ENCODE measurements at regions not wholly inside any gene's neighbourhood (a gene's known extent, or its start where the extent isn't known, plus 50 kb on each side); places are given as distances from the start of the nearest gene placed in this dataset.

DNA sequence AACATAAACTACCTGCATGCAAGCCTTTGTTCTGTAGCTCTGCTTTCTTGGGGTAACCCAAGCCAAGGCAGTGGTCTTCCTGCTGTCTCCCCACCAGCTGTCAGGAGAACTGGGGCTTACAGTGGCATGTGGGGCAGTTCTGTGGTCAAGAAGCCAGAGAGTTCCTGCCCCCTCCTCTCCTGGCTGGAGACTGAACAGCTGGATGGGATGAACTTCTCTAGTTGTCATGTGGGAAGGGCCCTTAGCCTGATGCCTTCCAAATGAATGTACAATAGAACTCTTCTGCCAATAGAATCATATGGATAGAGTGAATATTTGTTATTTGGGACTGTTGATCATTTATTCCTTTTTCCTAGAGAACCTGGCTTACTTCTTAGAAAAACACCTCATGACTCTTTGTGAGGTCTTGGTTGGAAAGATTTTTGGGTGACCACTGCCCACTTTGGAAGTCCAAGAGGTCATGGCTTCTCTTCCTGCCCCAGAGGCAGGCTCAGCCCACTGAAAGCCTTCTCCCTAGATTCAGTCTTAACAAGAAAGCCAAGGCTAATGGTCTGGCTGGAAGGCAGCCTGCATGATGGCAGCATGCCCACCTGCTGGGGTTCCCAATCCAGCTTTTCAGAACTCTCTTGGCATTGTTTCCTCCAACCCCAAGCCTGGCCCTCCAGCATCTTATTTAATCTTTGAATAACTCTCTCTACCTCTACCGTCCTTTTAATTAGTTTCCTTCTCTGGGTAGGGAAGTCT lies 462.9 kb upstream of the PROK2 start:
- FAIRE-seq = no peak

DNA sequence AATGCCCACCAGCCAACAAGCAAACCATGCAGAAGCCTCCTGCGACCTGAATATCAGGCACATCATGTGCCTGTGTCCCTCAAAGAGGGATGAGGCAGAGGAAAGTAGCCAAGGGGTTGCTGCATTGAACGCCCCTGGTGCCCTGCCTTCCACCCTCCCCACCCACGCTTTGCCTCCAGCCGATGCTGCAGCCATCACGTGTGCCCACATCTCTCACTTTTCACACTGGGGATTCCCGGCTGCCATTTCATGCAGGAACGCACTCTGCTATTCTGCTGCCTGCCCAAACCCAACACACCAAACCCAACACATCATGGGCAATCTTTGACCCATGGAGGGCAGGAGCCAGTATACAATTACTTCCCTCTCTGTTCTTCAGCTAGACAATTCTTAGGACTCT lies 462.2 kb upstream of the PROK2 start:
- no peak for FAIRE-seq

GRCh38 chr3:72246685-72247084 lies 461.7 kb upstream of the PROK2 start:
- no peak for FAIRE-seq

- no peak for FAIRE-seq
Measured at GRCh38 chr3:72245183-72245811, 460.3 kb upstream of the PROK2 start.

DNA sequence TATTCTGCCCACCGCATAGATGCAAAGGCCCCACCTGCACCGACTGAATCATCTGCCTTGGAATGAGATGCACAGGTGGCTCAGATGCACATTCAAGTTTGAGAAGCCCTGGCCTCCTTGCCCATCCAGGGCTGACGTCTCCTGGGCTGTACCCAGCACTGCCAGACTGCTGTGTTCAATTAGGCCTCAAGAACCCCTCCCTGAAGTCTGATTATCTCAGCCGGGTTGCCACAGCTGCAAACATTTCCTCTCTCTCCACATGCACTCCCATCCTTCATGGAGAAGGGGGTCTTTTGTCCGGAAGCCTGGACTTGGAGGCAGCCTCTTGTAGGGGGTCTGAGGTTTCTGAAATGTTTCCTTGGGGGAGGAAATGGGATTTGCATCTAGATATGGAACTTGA lies 459.4 kb upstream of the PROK2 start:
- no peak for FAIRE-seq

GRCh38 chr3:72242326-72242725 lies 457.4 kb upstream of the PROK2 start:
- no peak for FAIRE-seq

GRCh38 chr3:72241525-72241924 lies 456.6 kb upstream of the PROK2 start:
- FAIRE-seq = no peak

GRCh38 chr3:72240531-72240930 lies 455.6 kb upstream of the PROK2 start:
- no peak for FAIRE-seq

DNA sequence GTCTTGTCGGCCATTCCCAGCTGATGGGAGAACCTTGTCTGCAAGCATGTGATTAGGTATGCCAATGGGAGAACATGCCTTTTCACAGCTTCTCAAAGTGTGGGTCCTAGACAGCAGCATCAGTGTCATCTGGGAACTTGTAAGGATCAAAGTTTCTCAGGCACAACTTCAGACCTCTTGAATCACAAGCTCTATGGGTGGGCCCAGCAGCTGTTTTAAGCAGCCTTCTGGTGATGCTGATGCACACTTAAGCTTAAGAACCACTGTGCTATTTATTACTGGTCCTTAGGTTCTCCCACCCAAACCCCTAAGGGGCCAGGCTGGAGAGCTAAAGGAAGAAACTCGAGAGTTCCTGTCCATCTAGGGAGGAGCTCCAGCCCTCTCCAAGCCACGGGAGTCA lies 453.9 kb upstream of the PROK2 start:
- FAIRE-seq = no peak

DNA sequence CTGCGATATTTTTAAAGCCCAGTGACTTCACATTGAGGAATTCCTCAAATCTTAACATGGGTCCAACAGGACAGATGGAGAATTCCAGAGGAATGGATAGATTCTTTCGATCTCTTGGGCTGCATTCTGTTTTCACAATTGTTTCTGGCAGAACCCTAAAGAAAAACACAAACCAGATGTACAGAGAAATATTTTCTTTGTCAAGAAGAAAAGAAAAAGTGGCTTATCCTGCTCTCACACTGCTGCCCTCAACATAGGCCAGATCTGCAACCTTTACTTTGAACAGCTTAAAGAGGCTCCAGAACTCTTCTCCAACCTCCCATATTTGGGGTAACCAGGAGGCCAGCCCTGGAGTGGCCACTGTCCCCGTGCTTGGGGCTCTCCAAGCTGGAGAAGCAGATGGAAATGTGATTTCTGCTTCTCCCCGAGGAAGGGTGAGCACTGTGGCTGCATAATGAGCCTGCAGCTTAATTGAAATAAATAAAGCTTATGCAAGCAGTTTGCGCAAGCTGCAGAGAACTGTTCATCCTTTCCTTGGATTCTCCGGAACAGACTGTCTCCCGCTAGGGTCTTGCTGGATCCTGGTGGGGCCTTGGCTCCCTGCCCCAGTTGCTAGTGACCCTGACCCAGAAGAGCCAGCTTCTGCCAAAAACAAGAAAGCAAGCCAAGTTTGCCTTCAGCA lies 453.2 kb upstream of the PROK2 start:
- FAIRE-seq = no peak

- no peak for FAIRE-seq
Measured at GRCh38 chr3:72237679-72238009, 452.7 kb upstream of the PROK2 start.

DNA sequence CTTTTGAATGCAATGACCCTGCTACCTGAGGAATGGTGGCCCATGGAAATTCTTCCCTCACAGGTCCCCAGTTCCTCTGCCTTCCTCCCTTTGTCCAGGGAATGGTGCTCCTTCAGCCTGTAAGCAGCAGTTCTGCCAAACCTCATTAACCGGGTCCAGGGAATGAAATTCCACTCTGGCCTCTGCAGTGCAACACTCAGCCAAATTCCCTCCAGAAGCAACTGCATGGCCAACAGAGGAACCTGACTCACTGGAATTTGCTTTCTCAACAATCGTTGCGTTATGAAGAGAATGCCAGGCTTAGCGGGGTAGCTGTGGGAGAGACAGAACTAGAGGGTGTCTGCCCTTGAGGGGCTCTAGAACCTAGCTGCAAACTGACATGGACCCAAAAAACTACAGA lies 449.4 kb upstream of the PROK2 start:
- FAIRE-seq = no peak

GRCh38 chr3:72233571-72233970 lies 448.6 kb upstream of the PROK2 start:
- no peak for FAIRE-seq

DNA sequence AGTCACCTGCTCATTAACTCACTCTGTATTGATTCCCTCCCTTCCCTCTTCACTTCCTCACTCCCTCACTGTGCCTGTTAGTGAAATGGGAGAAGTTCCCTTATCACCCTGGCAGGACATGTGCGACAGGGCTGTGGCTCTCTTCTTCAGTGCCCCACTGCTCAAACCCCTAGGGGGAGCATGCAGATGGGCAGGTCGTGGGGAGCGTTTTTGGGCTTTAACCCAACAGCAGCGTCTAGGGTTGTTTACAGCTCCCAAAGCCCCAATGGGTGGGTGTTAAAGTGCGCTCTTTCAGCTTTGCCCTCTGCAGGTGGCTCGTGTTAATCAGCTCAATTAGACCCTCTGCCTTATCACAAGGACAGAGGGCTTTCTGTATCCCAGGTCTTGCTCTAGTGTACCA lies 447.8 kb upstream of the PROK2 start:
- FAIRE-seq = no peak

- FAIRE-seq = no peak
Measured at GRCh38 chr3:72232331-72232730, 447.4 kb upstream of the PROK2 start.

GRCh38 chr3:72231439-72232196 lies 446.7 kb upstream of the PROK2 start:
- no peak for FAIRE-seq

DNA sequence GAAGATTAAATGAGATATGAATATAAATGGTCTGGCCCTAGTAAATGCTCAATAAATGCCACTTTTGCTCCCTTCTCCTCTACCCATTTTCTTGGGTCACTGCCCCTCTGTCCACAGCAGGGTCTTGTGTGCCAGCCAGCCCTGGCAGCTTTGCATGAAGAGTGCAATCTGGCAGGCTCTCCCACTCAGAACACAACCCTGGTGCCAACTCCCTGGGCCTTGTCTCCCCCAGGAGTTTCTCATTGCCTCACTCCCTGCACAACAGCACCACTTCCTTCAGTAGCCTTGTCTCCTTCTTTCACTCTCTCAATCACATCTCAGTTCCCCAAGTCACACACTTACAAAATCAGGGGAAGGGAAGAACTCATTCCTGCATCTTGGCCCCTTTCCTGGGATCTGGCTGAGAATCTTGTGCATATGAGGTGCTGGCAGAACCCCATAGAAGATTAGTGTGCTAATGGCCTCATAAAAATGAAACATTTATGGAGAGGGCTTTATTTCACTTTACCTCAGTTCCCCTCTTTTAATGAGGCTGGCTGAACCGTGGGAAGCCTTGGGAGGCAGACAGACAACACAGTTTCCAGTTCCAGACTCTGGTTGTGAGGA lies 445.9 kb upstream of the PROK2 start:
- FAIRE-seq = no peak

- no peak for FAIRE-seq
Measured at GRCh38 chr3:72229952-72230351, 445.0 kb upstream of the PROK2 start.

DNA sequence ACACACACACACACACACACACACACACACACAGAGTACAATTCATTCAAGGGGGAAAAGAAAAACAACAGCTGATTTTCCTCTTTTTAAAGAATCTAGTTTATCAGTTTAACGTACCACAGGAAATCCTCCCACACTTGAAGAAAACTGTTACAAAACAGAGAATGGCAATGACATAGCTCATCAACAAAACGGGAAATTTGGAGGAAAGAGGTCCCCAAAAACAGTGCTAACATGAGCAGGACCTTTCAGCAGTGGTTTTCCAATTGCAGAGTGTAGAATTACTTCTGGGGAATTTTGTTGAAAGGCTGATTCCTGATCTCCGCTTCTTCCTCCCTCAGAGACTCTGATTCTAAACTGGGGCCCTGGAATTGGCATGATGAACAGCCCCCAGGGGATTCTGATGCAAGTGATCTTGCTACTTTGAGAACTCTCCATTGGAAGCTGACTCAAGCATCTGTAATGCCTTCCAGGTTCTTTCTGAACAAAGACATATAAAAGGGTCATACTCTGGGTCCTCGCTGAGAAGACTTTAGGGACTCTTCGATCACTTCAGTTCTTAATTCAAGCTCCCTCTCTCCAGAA lies 442.6 kb upstream of the PROK2 start:
- no peak for FAIRE-seq

- no peak for FAIRE-seq
Measured at GRCh38 chr3:72224804-72225509, 440.0 kb upstream of the PROK2 start.

DNA sequence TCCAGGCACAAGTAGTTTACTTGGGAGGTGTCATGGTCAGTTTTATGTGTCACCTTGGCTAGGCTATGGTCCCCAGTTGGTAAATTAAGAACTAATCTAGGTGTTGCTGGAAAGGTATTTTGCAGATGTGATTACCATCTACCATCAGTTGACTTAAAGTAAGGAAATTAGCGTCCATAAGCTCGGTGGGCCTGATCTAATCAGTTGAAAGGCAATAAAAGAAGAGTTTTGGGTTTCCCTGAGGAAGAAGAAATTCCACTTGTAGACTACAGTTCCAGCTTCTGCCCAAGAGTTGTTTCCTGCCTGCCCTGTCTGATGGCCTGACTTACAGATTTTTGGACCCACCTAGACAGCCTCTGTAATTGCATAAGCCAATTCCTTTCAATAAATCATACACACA lies 438.7 kb upstream of the PROK2 start:
- no peak for FAIRE-seq

DNA sequence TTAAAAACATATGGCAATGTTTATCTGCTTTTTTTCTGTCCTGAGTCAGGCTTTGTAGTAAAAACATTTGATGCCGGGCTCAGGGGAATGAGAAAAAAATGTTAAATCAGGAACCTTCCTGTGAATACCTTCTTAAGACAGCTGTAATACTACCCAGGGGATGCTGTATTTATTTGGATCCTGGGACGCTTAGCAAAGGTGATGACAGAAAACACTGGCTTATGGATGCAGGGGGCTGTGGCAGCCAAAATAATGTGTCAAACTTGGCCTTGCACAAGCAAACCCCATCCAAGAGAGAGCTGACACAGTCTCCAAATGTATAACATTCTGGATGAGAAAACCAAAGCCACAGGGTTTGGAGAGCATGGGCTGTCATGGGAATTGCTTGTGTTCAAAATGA lies 438.2 kb upstream of the PROK2 start:
- no peak for FAIRE-seq
